Epidermal melanocyte (primary cell): ENCODE measurements at regions not wholly inside any gene's neighbourhood (a gene's known extent, or its start where the extent isn't known, plus 50 kb on each side); places are given as distances from the start of the nearest gene placed in this dataset.
"Not testable (repeated sequence)": the region's sequence is repeated elsewhere in the genome, so short reads cannot be mapped to it uniquely, and the experiment has no call there.

Experiments used
- DNase-seq: peaks from one replicate; pipeline ENCODE4 v3.0.0; 2011; ENCODE audit warnings: low spot score; ENCODE audit not compliant: insufficient read length

DNA sequence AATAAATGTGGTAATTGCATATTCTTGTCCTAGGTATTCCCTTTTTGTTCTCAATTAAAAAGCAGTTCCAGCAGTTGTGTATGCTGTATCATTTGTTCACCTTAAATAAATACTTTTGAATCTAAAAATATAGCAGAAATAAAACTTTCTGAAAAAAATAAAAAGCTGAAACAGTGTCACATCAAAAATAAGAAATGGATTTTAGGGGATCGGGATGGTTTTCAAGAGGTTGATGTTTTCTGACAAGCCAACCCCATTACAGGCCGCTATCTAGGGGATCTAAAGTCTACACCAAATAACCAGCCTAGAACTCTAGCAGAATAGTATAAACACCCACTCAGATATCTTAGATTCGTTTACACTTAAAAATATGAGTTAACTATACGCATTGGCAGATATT is 95.4 kb upstream of the MAML3 start:
- DNase-seq = no peak

DNA sequence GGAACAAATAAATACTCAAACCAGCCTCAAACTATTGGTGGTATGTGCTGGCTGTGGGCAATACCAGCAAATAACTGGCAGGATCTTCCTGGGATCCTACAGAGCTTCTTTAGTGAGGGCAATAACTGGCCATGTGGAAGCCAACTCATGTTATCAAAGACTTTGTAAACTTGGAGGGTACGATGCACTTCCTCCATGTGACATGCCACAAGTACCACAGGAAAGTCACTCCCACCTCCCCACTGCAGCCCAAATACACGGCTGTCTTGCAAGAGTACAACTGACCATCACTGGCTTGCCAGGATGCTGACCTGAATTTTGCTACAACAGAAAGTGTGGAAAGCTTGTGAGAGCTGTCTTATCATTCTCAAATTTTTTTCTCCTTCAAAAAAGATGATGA is 93.3 kb upstream of the MAML3 start:
- no peak for DNase-seq

DNA sequence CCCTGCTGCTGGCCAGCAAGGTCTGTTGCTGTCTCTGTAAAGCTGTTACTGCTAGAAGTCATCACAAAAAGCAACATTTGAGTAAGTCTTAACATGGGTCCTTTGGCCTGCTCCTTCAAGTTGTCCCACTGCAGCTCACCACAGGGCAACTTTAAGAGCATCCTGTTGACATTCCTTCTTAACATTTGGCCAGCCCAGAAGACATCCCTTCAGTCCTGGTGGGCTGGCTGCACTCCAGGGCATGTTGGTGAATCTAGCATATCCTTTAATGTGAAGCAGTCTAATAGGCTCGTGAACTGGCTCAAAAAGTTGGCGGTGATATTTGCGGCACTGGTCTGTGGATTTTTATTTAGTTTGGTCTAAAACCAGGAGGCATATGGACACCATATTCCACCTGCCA is 92.2 kb upstream of the MAML3 start:
- no peak for DNase-seq

DNA sequence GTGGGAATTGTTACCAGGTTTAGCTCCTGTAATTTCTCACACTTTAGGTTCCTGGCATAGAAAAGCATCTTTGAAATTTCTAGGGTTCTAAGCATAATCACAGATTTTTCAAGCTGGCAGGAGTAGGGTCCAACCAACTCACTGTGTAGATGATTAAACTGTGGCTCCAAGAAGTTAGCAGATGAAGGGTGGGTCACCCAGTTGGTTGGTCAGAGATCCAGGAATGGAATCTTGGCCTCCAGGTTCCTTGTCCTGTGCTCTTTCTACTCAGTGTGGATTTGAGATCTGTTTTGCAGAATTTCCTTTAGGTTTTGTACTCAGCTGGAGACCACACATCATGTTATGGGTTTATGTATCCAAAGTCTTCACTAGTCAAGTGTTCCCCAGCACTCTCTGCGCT is 90.3 kb upstream of the MAML3 start:
- DNase-seq = no peak

- DNase-seq = no peak
Observed at GRCh38 chr4:140243278-140243753, 89.3 kb upstream of the MAML3 start.

DNA sequence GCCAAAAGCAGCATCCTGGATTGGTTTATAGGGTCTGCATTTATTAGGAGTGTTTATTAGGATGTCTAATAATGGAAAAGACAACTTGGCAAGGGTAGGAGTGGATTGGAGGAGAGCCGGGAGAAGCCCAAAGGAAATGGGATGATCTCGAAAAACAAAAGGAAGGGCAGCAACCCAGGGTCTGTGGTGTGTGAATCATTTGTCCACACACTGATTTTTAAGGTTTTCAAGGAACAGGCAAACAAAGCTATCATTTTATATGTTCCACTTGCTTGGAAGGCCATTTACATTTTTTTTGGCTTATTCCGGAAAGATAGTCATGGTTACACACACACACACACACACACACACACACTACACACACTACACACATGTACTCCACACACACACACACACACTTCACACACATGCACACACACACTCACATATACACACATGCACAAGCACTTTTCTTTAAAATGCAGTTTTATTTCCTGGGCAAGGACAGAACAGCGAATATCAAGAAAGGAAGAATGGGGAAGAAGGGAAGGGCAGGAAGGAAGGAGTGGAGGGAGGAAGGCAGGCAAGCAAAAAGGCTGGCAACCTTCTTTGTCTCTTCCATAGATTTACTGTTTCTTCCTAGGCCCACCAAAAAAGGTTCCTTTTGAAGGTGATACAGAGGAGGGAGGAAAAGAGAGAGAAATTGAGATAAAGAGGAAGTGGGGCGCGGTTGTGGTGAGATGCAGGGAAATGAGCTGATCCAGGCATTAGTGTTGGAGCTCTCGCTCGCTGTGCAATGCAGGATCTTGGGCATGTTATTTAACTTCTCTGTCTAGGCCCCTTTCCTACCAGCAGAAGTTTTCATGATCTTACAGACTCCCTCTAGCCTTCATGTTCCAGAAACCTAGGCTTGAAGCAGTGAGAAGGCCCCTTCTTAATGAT is 88.6 kb upstream of the MAML3 start:
- no peak for DNase-seq

DNA sequence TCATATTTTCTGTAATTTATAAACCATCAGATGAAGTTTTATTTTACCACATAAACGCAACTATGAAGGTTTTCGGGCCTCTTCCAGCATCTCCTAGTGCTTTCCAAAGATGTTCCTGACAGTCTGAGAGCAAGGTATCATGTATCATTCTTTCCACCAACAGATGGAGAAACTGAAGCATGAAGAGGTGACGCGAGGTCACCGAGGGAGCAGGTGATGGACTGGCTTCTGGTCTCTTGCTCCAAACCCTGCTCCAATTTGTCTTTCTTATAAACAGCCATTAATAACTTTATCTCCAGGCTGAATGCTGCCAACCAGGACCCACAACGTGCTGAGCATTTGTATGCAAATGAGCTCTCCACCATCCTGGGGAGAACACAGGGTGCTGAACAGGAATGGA is 86.3 kb upstream of the MAML3 start:
- no peak for DNase-seq

DNA sequence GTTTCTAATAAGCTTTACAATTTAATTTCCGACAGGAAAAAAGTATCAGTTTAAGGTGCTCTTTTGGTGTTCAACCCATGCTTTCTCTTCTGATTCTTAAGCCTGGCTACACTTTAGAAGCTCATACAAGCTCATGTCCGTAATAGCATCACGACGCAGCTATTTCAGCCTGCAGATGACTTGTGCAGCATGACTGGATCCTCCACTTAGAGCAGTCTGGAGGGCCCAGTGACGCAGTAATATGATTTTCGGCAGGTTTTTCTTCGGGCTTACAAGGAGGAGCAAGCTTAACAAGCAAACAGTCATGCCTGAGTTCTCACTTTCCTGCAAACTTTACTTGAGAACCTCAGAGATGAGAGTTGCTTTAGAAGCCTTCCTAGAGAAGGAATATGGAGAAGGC is 85.3 kb upstream of the MAML3 start:
- DNase-seq = no peak

- DNase-seq = peak; percentile 44
Observed at GRCh38 chr4:140238351-140239056, 84.5 kb upstream of the MAML3 start.

- peak; percentile 69 for DNase-seq
Observed at GRCh38 chr4:140237616-140238350, 83.8 kb upstream of the MAML3 start.

DNA sequence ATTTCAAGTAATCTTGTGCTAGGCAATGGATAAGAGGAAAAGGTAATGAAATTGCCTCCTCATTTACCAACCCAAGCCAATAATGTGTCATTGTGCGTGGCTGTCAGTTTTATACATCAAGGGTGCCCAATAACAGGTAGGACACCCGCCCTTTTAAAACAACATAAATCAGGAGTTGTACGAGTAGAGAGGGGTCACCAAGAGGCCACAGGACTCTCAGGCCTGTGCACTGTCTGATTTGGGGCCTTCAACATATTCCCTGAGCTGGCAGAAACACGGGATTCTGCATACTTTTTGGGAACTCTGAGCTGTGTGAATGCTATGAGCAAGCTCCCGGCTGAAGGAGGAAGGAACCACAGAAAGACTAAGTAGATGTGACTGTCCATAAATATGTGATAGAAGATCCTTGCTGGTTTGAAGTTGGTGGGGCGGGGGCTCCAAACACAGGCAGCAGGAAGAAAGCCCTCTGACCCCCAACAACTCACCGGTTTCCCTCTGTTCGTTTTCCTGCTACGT is 82.7 kb upstream of the MAML3 start:
- DNase-seq = no peak

GRCh38 chr4:140234697-140235060 is 80.7 kb upstream of the MAML3 start:
- DNase-seq = no peak

DNA sequence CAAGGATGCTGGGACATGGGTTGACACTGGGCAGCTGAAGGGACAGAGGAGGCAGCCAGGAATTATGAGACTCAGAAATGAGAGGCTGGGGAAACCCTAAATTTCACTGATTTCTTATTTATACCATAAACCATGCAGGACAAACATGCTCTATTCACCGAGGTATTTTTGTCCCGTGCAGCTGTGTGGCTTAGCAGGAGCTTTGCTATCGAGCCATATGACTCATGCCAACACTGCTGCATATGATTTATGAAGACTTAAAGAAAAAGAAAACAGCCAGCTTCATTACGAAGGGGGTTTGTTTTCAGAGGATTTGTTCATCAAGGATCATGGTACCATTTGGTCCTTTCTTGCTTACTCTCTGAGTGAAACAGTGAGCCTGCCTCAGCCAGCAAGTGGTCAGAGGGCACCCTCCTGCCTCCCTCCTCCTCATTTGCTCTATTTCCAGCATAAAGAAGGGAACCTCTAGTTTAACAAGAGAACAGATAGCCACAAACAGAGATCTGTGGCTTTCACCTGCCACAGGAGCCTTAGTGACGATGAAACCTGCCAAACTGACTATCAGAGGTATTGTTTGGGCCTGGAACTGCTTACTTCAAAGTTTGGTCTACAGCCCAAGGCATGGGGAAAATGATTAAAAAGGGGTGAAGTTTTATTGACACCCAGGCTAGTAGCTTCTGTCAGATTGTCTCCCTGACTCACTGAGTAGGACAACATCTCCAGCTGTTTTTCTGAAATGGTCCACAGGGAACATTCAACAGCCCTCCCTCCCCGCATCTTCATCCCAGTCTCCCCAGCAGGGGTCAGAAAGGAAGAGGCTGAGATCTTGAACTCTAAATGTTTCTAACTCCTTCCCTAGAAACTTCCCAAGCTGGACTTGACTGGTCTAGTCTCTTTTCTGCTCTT is 80.1 kb upstream of the MAML3 start:
- DNase-seq = no peak

- no peak for DNase-seq
Observed at GRCh38 chr4:140229881-140230280, 75.9 kb upstream of the MAML3 start.

- DNase-seq = no peak
Observed at GRCh38 chr4:140227286-140227685, 73.3 kb upstream of the MAML3 start.

GRCh38 chr4:140223056-140223810 is 69.2 kb upstream of the MAML3 start:
- no peak for DNase-seq

DNA sequence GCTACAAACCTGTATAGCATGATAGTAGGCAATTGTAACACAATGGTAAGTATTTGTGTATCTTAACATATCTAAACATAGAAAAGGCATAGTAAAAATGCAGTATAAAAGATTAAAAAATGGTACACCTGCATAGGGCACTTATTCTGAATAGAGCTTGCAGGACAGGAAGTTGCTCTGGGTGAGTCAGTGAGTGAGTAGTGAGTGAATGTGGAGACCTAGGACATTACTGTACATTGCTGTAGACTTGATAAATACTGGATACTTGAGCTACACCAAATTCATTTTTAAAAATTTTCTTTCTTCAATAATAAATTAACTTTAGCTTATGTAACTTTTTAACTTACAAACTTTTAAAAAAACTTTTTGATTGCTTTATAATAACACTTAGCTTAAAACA is 68.2 kb upstream of the MAML3 start:
- DNase-seq = no peak

- DNase-seq = no peak
Observed at GRCh38 chr4:140220058-140220457, 66.1 kb upstream of the MAML3 start.

GRCh38 chr4:140219567-140219966 is 65.6 kb upstream of the MAML3 start:
- no peak for DNase-seq

DNA sequence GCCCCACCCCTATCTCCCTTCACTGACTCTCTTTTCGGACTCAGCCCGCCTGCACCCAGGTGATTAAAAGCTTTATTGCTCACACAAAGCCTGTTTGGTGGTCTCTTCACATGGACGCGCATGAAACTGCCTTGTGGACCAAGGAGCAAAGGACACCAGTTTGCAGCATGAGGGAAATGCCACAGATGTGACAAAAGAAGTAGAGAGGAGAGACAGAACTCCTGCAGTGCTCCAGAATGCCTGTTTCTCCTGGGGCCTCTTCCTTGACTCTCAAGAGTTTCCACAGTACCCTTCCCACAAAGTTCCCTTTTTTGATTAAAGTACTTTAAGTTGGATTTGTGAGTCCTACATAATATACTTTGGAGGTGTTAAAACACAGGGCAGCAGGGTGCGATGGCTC is 65.1 kb upstream of the MAML3 start:
- not testable (repeated sequence) for DNase-seq
